ENCODE measurements at regions not wholly inside any gene's neighbourhood (a gene's known extent, or its start where the extent isn't known, plus 50 kb on each side); places are given as distances from the start of the nearest gene placed in this dataset.

- H3K27me3 ChIP-seq: no peaks in the 10 kb centered on the region
- DNase-seq: no peak
- H3K4me1 ChIP-seq: no peaks in the 10 kb centered on the region
- no peaks in the 10 kb centered on the region for H3K36me3 ChIP-seq
- H3K9me3 ChIP-seq: no peaks in the 10 kb centered on the region
- H3K27ac ChIP-seq: no peak overlapping the region
- intact Hi-C loops (cut with DNase I): no loop called here
- WGBS (ENCODE audit: insufficient coverage, low coverage, low lambda C conversion rate, missing lambda C conversion rate): 17% methylated on average over 5 of the region's 5 CpGs
- no peak overlapping the region for H3K4me3 ChIP-seq
- no peak for ATAC-seq
- TF ChIP-seq POLR2A (IDR thresholded peaks at IDR 0.05) (no peak), CTCF (IDR thresholded peaks at IDR 0.05) (no peak)
These were observed 674.7 kb upstream of the TMEM132C start for GRCh38 chr12:127592245-127592644.

GRCh38 chr12:127594351-127594970, 672.5 kb upstream of the TMEM132C start:
- DNase-seq: no peak
- no peak for ATAC-seq
- Histone ChIP-seq H3K4me3 (no peak overlapping the region), H3K9me3 (no peaks in the 10 kb centered on the region), H3K36me3 (no peaks in the 10 kb centered on the region), H3K27me3 (no peaks in the 10 kb centered on the region), H3K27ac (no peak overlapping the region), H3K4me1 (no peaks in the 10 kb centered on the region)
- 56% methylated on average over 6 of the region's 6 CpGs for WGBS (ENCODE audit: insufficient coverage, low coverage, low lambda C conversion rate, missing lambda C conversion rate)
- intact Hi-C loops (cut with DNase I): no loop called here
- TF ChIP-seq POLR2A (IDR thresholded peaks at IDR 0.05) (no peak), CTCF (IDR thresholded peaks at IDR 0.05) (no peak)

- no peak overlapping the region for H3K27ac ChIP-seq
These were observed 671.5 kb upstream of the TMEM132C start for GRCh38 chr12:127595506-127595905.

GRCh38 chr12:127596891-127597290, 670.1 kb upstream of the TMEM132C start:
- no peaks in the 10 kb centered on the region for H3K27me3 ChIP-seq
- WGBS (ENCODE audit: insufficient coverage, low coverage, low lambda C conversion rate, missing lambda C conversion rate): 75% methylated on average over 4 of the region's 4 CpGs
- DNase-seq: no peak
- H3K9me3 ChIP-seq: no peaks in the 10 kb centered on the region
- no peaks in the 10 kb centered on the region for H3K4me1 ChIP-seq
- no peak for ATAC-seq
- intact Hi-C loops (cut with DNase I): no loop called here
- H3K4me3 ChIP-seq: no peak overlapping the region
- no peak overlapping the region for H3K27ac ChIP-seq
- TF ChIP-seq POLR2A (IDR thresholded peaks at IDR 0.05): no peak
- no peak for TF ChIP-seq CTCF (IDR thresholded peaks at IDR 0.05)
- no peaks in the 10 kb centered on the region for H3K36me3 ChIP-seq

More at GRCh38 chr12:127595506-127595905, 671.5 kb upstream of the TMEM132C start:
- Histone ChIP-seq H3K36me3 (no peaks in the 10 kb centered on the region), H3K27me3 (no peaks in the 10 kb centered on the region), H3K4me1 (no peaks in the 10 kb centered on the region), H3K4me3 (no peak overlapping the region), H3K9me3 (no peaks in the 10 kb centered on the region)
- intact Hi-C loops (cut with DNase I): no loop called here
- ATAC-seq (no peak), DNase-seq (no peak)
- TF ChIP-seq CTCF (IDR thresholded peaks at IDR 0.05): no peak
- TF ChIP-seq POLR2A (IDR thresholded peaks at IDR 0.05): no peak
- 61% methylated on average over 4 of the region's 4 CpGs for WGBS (ENCODE audit: insufficient coverage, low coverage, low lambda C conversion rate, missing lambda C conversion rate)

GRCh38 chr12:127599436-127599835, 667.5 kb upstream of the TMEM132C start:
- DNase-seq: no peak
- 54% methylated on average over 4 of the region's 7 CpGs for WGBS (ENCODE audit: insufficient coverage, low coverage, low lambda C conversion rate, missing lambda C conversion rate)
- no peak overlapping the region for H3K27ac ChIP-seq
- intact Hi-C loops (cut with DNase I): no loop called here
- no peak overlapping the region for H3K4me3 ChIP-seq
- no peak for ATAC-seq
- TF ChIP-seq CTCF (IDR thresholded peaks at IDR 0.05): no peak
- H3K36me3 ChIP-seq: no peaks in the 10 kb centered on the region
- no peaks in the 10 kb centered on the region for H3K27me3 ChIP-seq
- H3K4me1 ChIP-seq: no peaks in the 10 kb centered on the region
- H3K9me3 ChIP-seq: no peaks in the 10 kb centered on the region
